Upper lobe of right lung (tissue), 1 donor: ENCODE measurements at regions not wholly inside any gene's neighbourhood (a gene's known extent, or its start where the extent isn't known, plus 50 kb on each side); places are given as distances from the start of the nearest gene placed in this dataset.

Experiments used
- ATAC-seq: fragments of 200-7000 bp; cut with Tn5 transposase; one replicate; pipeline ENCODE4 v1.9.1; 2020; ENCODE audit warnings: mild to moderate bottlenecking, moderate library complexity
- DNase-seq: peaks from one replicate; pipeline ENCODE4 v3.0.0-alpha.2; 2020
- H3K27ac ChIP-seq: fragments of 200-600 bp; one replicate; pipeline ENCODE4 v1.8.0; 2022
- H3K27me3 ChIP-seq: fragments of 200-600 bp; one replicate; pipeline ENCODE4 v1.8.0; 2022; ENCODE audit warnings: mild to moderate bottlenecking
- H3K36me3 ChIP-seq: fragments of 200-600 bp; one replicate; pipeline ENCODE4 v1.8.0; 2022
- H3K4me1 ChIP-seq: fragments of 200-600 bp; one replicate; pipeline ENCODE4 v1.8.0; 2022
- H3K4me3 ChIP-seq: fragments of 200-600 bp; one replicate; pipeline ENCODE4 v1.8.0; 2022; ENCODE audit warnings: mild to moderate bottlenecking
- H3K9me3 ChIP-seq: fragments of 200-600 bp; one replicate; pipeline ENCODE4 v1.8.0; 2022
- CTCF ChIP-seq: fragments of 200-600 bp; IDR thresholded peaks from one replicate; pipeline ENCODE4 v1.8.0; 2022; ENCODE audit warnings: antibody characterized with exemption
- intact Hi-C: fragments of 100-400 bp; cut with DNase I; formaldehyde crosslinking; loops from one replicate; pipeline ENCODE4 v1.11.0; 2022
- donor health status: DM: no; HTN: yes; CAD: no; lungs with severe emphysema.

GRCh38 chrX:113920661-113921060 is 663.2 kb upstream of the HTR2C start:
- H3K27me3 ChIP-seq = no peaks in the 10 kb centered on the region
- intact Hi-C loops = no loop called here
- H3K4me1 ChIP-seq = no peaks in the 10 kb centered on the region
- H3K27ac ChIP-seq = no peak overlapping the region
- no peaks in the 10 kb centered on the region for H3K9me3 ChIP-seq
- no peaks in the 10 kb centered on the region for H3K36me3 ChIP-seq
- no peak for ATAC-seq
- H3K4me3 ChIP-seq = no peak overlapping the region
- no peak for TF ChIP-seq CTCF
- no peak for DNase-seq

- Histone ChIP-seq H3K27me3 (no peaks in the 10 kb centered on the region), H3K27ac (no peak overlapping the region), H3K36me3 (no peaks in the 10 kb centered on the region), H3K9me3 (no peaks in the 10 kb centered on the region), H3K4me3 (no peak overlapping the region), H3K4me1 (no peaks in the 10 kb centered on the region)
- ATAC-seq (no peak), DNase-seq (no peak)
- TF ChIP-seq CTCF = no peak
- intact Hi-C loops = no loop called here
These were observed 664.5 kb upstream of the HTR2C start for GRCh38 chrX:113919387-113919786.

GRCh38 chrX:113906168-113906567 is 677.7 kb upstream of the HTR2C start:
- DNase-seq = no peak

GRCh38 chrX:113892891-113893290 is 691.0 kb upstream of the HTR2C start:
- ATAC-seq = no peak
- no peaks in the 10 kb centered on the region for H3K36me3 ChIP-seq
- H3K9me3 ChIP-seq = no peaks in the 10 kb centered on the region
- H3K4me3 ChIP-seq = no peak overlapping the region
- no peak for DNase-seq
- H3K27ac ChIP-seq = no peak overlapping the region
- intact Hi-C loops = no loop called here
- no peaks in the 10 kb centered on the region for H3K4me1 ChIP-seq
- H3K27me3 ChIP-seq = no peaks in the 10 kb centered on the region
- TF ChIP-seq CTCF = no peak

More at GRCh38 chrX:113906168-113906567, 677.7 kb upstream of the HTR2C start:
- Histone ChIP-seq H3K4me3 (no peak overlapping the region), H3K27ac (no peak overlapping the region), H3K4me1 (no peaks in the 10 kb centered on the region), H3K36me3 (no peaks in the 10 kb centered on the region), H3K27me3 (no peaks in the 10 kb centered on the region), H3K9me3 (no peaks in the 10 kb centered on the region)
- ATAC-seq = no peak
- no peak for TF ChIP-seq CTCF
- intact Hi-C loops = no loop called here

GRCh38 chrX:113892401-113892800 is 691.5 kb upstream of the HTR2C start:
- no peaks in the 10 kb centered on the region for H3K9me3 ChIP-seq
- no peak overlapping the region for H3K27ac ChIP-seq
- DNase-seq (no peak), ATAC-seq (no peak)
- H3K27me3 ChIP-seq = no peaks in the 10 kb centered on the region
- TF ChIP-seq CTCF = no peak
- H3K36me3 ChIP-seq = no peaks in the 10 kb centered on the region
- H3K4me1 ChIP-seq = no peaks in the 10 kb centered on the region
- intact Hi-C loops = no loop called here
- no peak overlapping the region for H3K4me3 ChIP-seq

- H3K4me3 ChIP-seq = no peak overlapping the region
- H3K4me1 ChIP-seq = no peaks in the 10 kb centered on the region
- DNase-seq (no peak), ATAC-seq (no peak)
- no peaks in the 10 kb centered on the region for H3K9me3 ChIP-seq
- intact Hi-C loops = no loop called here
- no peaks in the 10 kb centered on the region for H3K36me3 ChIP-seq
- no peaks in the 10 kb centered on the region for H3K27me3 ChIP-seq
- no peak overlapping the region for H3K27ac ChIP-seq
- no peak for TF ChIP-seq CTCF
These were observed 710.8 kb upstream of the HTR2C start for GRCh38 chrX:113873056-113873455.
